Umbilical cord (tissue), 1 donor: ENCODE measurements at regions not wholly inside any gene's neighbourhood (a gene's known extent, or its start where the extent isn't known, plus 50 kb on each side); places are given as distances from the start of the nearest gene placed in this dataset.

Source experiments
- DNase-seq: peaks from one replicate; pipeline ENCODE4 v3.0.0-alpha.2; 2015; ENCODE audit warnings: low spot score

DNA sequence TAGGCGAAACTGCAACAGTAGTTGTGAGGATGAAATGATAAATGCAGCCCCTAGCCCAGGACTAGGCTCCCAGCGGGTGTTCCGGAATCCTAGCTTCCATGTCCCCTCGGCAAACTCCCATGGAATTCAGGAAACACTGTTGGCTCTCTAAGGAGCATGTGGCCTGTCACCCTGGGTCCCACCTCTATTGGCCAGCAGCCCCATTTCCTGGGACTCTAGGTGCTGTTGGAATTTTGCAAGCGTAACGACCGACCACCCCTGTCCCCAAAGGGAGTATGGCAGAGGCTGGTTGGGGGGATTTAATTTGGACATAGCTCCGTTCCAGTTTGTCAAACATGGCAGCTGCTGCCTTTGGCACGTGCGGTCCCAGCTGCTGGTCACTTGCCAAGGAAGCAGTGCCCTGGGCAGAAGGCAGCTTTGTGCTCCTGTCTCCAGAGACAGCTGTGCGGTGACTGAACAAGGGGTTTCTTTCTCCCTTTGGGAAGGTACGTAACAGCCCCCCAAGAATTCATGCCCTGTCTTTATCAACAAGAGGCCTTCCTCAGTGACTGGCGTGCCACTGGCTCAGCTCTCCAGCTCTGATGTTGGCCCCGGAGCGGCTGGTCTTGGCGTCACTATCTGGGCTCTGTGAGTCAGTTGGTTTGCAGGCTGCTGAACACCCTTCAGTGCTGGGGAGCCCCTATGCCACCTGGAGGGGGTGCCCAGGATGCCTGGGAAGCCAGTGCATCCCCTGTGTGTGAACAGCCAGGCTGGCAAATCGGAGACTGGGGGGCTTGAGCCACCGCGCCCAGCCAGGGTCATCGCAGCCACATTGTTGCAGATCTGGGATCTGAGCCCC is 235.2 kb upstream of the TNRC6C start:
- DNase-seq: no peak

DNA sequence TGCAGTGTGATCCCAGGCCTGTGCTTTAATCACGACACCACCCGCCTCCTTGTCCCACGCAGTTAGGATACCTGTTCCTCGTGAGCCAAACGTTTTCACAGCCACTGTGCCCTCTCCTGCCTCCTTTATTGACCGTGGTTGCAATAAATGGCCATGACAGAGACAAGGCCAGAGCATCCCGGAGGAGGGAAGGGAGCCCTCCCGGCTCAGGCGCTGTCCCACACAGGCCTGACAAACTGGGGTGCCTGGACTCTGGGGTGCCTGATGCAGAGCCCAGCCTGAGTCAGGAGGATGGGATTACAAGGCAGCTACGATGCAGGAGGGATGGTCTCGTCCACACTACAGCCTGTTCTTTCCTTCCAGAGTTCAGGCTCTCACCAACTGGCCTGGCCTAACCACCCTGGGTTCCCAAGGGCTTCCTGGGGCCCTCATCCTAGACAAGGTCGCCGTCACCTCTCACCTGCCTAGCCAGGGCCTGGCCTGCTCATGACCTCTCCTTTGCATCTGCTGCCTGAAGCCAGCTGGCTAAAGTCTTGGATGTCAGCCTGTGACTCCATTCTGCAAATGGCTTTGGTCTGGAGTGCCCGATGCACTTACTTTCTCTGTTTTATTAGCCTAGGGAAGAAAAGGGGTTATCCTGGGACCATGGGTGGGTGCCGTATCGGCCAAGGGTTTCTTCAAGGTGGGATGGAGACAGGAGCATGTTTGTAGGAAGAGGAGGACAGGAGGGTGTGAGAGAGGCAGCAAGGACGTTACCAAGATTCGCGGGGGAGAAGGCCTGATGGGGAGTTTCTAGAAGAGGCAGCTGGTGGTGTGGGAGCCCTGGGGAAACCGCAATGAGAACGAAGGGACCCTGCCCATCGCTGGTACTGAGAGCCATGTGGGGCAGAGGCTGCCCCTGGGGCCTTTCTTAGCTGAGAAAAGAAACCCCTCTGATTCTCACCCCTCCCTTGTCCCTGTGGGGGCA is 234.3 kb upstream of the TNRC6C start:
- DNase-seq: no peak

DNA sequence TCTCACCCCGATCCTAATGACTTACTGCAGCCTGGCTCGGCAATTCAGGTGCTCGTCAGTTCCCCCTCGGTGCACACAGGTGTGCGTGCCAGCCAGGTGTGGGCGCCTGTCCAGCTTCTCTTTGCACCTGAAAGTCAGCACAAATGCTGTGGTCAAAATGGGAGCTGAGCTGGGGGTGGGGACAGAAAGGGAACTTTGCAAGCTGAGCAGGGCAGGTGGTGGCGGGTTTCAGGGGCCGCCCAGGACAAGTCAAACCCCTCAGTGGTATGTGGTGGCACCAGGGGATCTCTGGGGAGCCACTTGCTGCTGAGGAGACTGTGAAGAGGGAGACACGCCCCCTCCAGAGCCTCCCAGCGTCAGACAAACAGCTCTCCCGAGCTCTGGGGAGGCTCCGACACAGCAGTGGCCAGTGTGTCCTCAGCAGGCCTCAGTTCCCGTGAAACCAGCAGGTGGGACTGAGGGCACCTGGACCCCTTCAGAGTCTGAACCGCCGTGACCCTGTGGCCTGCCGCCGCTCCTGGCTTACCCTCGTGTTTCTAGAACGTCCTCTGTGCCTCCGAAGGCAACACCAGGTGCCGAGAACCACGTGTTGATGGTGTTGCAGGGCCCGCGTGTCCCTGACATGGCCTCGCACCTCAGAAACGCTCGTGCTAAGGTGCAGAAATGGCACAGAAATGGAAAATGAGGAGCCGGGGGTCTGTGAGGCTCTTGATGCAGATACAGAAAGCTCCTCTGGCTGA is 233.5 kb upstream of the TNRC6C start:
- DNase-seq: no peak

DNA sequence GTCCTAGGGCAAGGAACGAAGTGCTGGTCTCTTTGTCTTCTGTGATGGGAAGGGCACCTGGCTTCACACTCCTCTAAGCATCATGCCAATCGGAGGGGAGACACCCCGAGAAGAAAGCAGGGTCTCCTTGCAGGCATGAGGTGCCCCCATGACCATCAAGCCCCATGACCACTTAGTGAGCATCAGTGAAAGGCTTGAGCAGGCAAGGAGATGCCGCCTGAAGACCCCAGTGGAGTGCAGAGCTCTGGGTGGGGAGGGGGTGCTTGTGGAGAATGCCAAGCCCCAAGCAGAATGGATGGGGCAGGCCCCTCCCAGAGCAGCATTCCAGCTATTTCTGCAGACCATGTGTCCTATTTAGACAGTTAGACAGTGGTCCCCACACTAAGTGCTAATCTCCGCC is 232.7 kb upstream of the TNRC6C start:
- DNase-seq: no peak

DNA sequence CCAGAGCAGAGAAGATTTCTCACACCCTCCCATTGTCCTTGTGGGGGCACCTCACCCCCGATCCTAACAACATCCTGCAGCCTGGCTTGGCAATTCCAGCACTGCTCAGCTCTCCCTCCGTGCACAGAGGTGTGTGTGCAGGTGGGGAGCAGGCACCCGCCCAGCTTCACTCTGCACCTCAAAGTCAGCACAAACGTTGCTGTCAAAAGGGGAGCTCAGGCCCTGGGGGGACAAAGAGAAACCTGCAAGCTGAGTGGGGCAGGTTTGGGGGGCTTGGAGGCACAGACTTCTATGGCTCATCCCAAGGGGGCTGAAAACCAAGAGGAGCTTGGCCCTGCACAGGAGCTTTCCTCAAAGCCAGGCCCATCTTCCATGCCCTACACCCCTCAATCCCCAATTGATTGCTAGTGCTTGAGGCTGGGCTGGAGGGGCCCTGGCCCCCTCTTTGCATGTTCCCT is 231.9 kb upstream of the TNRC6C start:
- DNase-seq: no peak

DNA sequence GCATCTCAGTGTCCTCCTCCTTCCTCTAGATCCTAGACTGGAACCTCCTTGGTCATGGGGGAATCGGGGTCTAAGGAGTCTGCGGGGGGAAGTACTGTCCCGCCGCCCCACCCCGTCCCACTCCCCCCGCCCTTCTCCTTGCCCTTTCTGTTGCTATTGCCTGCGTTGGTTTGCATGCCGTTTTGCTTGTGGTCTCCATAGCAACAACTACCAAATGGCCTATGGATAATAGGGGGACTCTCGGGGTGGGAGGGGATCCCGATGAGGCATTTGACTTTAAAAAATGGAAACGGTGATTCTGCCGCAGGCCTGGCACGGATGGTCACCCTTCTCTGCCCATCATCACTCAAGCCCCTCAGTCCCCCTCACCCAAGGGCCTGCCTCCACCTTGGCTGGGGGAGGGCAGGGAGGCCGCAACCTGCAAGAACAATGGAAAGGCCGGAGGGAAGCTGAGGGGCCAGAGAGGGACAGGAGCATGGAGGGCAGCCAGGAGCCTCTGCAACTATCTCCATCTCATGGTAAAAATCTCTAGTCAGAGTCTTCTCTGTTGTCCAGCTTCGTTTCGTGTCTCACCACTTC is 231.4 kb upstream of the TNRC6C start:
- DNase-seq: no peak

DNA sequence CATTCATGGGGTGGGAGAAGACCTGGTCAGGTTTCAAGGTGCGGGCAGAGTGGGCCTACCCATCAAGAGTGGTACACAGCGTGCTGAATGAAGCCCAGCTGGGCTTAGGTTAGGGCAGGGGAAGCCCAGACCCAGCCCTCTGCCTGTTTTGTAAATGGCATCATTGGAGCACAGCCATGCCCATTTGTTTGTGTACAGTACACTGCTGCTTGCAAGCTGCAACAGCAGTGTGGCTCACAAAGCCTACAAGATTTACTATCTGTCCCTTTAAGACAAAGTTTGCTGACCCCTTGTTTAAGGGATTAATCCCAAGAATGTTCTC is 230.1 kb upstream of the TNRC6C start:
- no peak for DNase-seq

DNA sequence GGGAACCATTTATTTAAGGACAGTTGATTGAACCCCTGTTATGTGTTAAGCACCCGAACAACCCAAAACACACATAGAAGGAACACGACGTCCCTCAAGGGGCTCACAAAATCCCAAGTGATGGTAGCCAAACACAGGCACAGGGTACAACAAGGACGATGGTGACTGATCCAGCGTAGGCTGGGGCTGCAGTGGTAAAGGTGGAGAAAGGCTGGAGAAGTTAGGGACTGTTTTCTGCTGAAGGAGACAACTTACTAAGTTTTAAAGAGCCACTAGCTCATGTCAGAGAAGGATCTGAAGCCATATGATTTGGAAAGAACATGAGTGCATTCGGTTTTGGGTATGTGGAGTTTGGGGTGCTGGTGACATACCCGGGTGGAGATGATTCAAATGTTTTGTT is 229.6 kb upstream of the TNRC6C start:
- DNase-seq: no peak

DNA sequence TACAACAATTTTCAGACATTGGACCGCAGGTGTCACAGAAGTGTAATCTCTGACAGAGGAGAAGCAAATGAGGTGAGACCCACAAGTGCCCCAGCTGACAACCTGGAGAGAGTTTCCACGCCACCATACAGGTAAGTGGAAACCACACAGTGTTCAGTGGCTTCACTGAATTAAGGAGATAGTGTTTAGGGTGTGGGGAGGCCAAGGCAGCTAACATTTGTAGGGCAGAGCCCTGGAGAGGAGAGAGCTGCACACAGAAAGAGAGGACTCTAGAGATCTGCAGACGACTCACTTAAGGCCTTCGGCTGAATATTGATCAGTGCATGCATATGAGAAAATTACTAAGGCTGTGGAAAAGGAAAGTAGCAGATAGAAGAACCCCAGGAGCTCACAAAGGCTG is 228.9 kb upstream of the TNRC6C start:
- no peak for DNase-seq

DNA sequence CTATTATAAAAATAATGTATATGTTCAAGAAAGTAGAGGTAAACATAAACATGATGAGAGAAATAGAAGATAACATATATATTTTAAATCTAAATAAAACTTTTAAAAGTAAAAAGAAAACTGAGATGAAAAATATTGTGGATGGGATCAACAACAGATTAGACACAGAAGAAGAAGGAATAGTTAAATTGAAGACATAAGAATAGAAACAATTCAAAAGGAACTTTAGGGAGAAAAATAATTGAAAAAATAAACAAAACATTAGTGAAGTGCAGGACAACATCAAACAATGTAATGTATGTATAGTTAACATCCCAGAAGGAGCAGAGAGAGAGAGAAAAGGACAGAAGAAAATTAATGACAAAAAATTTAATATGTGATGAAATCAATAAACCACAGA is 228.1 kb upstream of the TNRC6C start:
- DNase-seq: no peak

DNA sequence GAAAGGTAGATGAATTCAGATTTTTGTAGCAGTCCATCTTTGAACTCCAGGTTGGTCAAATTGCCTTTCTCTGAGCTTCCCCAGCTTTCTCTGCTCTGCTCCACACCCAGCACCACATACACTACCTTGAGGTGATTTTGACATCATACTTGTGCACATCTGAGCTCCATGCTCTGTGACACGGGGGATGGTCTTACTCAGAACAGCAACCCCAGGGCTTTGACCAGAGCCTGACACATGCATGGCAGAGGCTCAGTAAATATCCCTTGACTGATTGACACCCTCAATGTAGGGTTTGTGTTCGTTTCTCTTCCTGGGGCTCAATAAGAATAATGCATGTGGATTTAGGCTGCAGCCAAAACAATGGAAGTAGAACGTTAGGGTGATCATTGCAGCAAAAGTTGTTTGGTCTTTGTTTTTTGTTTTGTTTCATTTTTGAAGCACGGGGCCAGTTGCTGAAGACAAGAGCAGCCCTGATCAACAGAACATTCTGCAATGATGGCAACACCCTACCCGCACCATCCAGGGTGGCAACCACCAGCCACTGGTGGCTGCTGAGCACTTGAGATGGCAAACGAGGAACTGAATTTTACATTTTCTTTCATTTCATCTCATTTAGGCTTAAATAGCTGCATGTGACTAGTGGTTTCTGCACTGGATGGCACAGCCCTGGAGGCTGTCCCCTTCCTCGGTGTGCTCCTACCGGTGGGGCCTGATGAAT is 224.8 kb upstream of the TNRC6C start:
- no peak for DNase-seq

DNA sequence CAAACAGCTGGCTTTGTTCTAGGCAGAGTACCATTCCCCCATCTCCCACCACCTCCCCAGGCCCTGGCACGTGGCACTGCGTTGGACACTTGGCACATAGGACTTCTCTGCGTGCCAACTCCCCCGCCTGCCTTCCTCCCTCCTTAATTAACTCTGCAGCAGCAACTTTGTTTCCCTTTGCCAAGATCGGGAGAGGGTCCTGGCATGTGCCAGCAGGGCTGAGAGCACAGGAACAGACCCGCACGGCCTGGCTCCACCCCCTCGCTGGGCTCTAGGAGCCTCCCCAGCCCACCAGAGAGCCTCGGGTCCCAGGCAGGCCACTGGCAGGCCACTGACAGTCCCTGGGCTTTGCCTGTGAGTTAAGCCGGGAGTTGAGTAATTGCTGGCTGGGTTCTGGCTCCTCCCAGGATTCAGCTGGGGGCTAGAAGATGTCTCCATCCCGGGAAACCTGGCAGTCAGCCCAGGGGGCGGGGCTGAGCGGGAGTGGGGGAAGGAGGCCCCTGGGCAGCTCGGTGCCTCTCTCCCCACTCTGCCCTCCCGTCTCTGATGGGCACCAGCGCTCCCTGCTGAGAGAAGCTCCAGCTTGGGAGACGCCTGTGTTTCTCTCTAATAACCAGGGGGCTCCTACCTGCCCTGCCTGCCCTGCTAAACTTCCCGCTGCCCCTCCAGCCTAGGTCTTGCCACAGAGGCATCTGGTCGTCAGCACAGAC is 224.0 kb upstream of the TNRC6C start:
- peak; percentile 96 for DNase-seq

DNA sequence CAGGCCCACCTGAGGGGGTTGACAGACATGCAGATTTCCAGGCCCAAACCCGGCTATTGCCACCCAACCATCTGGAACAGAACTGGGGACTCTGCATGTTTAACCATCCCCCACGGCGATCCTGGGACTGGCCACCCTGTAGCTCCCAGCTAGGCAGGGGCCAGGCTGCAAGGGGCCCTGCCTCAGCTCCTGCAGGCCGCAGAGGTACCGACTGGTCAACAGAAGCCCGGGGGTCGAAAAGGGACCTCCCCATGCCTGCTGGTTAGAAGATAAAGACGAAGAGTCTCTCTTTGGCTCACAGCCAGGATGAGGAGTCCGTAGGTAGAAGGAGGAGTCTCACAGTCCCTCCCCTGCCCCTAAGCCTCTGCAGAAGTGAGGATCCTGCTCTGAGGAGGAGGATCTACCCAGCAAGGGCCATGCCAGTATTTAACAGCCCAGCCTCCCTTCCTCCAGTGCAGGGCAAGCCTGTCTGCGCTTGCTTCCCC is 223.4 kb upstream of the TNRC6C start:
- peak; percentile 92 for DNase-seq

DNA sequence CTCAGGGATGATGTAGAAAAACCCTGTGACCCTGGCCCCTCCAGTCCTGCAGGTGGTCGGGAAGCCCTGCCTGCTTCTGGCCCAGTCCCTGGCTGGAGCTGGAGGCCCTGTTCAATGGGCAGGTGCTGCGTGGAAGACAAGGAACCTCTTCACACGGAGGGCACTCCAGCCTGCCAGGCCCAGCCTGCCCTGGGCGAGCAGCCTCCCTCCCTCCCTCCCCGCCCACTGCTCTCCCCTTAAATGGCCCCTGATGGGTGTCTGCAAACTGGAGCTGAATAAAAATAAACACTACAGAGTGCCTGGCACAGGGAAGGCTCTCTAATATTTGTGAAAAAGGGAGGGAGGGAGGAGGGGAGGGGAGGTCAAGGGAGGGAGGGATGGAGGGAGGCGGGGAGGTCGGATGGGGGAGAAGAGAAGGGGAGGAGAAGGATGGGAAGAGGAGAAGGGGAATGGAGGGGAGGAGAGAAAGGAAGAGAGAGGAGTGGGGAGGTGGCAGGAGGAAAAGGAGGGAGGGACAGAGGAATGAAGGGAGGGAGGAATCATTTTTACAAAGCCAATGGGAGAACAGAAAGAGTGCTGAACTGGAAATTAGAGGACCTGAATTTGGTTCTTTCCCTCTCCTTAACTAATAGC is 222.8 kb upstream of the TNRC6C start:
- DNase-seq: peak; percentile 90

DNA sequence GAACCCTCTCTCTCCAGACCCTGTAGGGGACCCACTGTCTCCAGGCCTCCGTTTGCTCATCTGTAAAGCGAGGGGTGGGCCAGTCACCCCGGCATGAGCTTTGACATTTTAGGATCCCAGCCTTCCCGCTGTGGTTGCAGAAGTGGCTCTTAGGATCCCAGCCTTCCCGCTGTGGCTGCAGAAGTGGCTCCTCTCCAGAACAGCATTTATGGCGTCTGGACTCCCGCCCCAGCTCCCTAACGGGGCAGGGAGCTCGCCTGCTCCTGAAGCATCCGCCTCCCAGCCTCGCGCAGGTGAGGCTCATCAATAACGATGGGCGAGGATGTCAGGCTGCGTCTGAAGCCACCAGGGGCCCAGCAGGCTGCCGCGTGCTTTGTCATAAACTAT is 222.3 kb upstream of the TNRC6C start:
- no peak for DNase-seq

DNA sequence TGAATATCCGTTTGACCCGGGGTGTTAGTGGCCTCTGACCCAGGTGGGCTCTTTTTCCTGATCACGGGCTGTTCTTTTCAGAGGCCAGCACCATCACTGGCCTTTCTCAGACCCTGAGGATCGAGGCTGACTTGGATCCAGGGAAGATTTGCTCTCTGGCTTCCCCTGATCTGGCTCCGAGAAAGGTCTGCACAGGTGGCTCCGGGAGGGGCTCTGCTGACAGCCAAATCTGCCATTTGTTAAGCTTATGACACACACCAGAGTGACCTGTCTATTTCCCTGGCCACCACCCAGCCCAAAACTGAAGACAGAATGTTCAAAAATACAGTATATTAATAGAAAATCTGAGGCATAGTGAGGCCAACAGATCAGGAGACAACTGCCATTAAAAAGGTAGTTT is 221.8 kb upstream of the TNRC6C start:
- DNase-seq: no peak

DNA sequence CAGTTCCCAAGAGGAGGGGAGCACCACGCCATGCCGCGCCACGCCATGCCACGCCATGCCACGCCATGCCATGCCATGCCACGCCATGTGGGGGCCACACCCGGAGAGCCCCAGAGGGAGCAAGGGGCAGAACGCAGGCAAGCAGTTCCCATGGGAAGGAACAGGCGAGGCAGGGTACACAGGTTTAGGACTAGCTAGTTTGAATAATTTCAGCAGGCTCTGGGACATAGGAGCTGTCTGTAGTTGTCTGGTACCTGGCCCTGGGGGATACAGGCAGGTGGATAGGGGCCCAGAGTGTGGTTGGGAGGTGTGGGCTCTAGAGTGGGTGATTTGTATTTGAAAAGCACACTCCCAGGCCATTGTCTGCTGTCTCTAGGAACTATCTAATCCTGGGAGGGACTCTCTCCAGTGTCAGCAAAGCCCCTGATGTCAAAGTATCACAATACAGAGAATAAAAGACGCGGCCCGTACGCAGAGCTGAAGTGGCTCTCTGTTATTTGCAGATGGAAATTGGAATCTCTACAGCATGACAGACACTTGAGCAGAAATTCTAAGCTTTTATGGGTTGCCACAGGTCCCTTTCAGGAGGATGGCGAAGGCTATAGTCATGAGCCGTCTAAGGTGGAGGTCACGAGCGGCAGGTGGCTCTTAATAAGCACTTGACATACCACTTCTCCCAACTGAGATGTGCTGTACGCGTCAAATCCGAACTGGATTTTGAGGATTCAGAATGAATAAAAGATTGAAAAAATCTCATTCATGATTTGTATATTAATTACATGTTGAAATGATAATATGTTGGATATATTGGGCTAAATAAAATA is 220.8 kb upstream of the TNRC6C start:
- no peak for DNase-seq

DNA sequence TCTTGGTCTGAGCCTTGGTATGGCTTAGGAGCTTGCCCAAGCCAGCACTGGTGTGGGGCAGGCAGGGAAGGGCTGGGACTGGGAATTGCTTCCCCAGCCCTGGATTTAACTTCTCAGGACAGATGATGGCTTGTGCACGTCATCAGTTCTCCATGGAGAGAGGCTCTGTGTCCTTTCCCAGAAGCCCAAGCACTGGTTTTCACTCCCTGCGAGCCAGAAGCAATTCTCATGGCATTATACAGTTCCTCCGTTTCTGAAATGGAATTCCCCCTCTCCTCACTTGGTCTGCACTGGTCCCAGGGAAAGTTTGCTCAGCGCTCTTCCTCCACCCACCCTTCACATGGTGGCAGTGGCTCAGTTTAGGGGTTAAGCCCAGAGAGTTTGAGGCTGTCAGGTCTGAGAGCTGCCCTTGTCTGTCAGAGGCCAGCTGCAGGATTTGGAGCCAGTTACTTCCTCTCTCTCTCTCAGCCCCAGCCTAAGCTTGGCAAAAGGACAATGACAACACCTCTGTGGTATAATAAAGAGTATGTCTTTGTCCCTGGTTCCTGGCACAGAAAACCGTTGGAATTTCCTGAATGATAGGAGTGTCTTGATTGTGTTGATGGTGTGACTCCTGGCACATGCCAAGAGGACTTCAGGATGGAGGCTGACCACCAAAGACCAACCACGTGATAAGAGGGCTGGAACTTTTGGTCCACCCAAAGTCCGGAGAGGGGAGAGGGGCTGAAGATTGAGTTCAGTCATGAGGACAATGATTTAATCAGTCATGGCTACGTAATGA is 219.6 kb upstream of the TNRC6C start:
- peak; percentile 73 for DNase-seq
